Vagina (tissue), 2 donors: ENCODE measurements at regions not wholly inside any gene's neighbourhood (a gene's known extent, or its start where the extent isn't known, plus 50 kb on each side); places are given as distances from the start of the nearest gene placed in this dataset.

Source experiments
- POLR2A ChIP-seq, 2 donors: fragments of 450-650 bp; IDR thresholded peaks; one replicate each; pipeline ENCODE4 v1.6.1; 2017; ENCODE audit warnings: antibody characterized with exemption in 2 of 2, mild to moderate bottlenecking in 2 of 2, moderate library complexity in 2 of 2
- POLR2AphosphoS5 ChIP-seq, 2 donors: sonication (generic); formaldehyde crosslinking; IDR thresholded peaks; one replicate each; pipeline ENCODE4 v1.9.0; 2017; ENCODE audit warnings: antibody characterized with exemption in 2 of 2, mild to moderate bottlenecking in 2 of 2, low read depth in 1 of 2; ENCODE audit not compliant: insufficient read depth in 1 of 2
- TF ChIP-seq, protein P1 (sequence below), 3 experiments: fragments of 450-650 bp in 2 of 3; fragments of 200-600 bp in 1 of 3; sonication (generic) in 1 of 3; IDR thresholded peaks; one replicate each; pipeline ENCODE4 v1.5.1; 2017 to 2019; ENCODE audit warnings: antibody characterized with exemption in 3 of 3, mild to moderate bottlenecking in 2 of 3, moderate library complexity in 2 of 3

DNA sequence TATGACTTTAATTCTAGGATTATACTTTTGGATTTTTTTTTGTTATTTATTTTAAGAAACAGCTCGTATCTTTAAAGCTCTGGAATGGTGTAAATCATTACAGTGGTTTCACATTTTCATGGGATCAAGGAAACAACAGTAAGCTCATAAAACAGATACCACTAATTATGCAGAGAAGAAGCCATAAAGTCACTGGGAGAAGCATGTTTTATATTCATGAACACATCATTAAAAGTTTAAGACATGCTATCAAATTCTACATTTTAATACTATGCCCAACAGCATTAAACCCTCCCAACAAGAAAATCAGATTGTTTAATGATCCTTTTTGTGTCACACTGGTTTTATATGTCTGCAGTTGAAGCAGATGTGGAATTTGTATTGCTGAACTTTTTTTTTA lies 149.9 kb downstream of the FBXO8 start:
- TF ChIP-seq POLR2A (IDR thresholded peaks at IDR 0.05) (no peak), POLR2AphosphoS5 (IDR thresholded peaks at IDR 0.05; ENCODE audit: insufficient read depth in 1 of 2, low read depth in 1 of 2) (no peak)
- TF ChIP-seq, protein P1, sequence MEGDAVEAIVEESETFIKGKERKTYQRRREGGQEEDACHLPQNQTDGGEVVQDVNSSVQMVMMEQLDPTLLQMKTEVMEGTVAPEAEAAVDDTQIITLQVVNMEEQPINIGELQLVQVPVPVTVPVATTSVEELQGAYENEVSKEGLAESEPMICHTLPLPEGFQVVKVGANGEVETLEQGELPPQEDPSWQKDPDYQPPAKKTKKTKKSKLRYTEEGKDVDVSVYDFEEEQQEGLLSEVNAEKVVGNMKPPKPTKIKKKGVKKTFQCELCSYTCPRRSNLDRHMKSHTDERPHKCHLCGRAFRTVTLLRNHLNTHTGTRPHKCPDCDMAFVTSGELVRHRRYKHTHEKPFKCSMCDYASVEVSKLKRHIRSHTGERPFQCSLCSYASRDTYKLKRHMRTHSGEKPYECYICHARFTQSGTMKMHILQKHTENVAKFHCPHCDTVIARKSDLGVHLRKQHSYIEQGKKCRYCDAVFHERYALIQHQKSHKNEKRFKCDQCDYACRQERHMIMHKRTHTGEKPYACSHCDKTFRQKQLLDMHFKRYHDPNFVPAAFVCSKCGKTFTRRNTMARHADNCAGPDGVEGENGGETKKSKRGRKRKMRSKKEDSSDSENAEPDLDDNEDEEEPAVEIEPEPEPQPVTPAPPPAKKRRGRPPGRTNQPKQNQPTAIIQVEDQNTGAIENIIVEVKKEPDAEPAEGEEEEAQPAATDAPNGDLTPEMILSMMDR (IDR thresholded peaks at IDR 0.05), result no peak
